ENCODE measurements at regions not wholly inside any gene's neighbourhood (a gene's known extent, or its start where the extent isn't known, plus 50 kb on each side); places are given as distances from the start of the nearest gene placed in this dataset.

DNA sequence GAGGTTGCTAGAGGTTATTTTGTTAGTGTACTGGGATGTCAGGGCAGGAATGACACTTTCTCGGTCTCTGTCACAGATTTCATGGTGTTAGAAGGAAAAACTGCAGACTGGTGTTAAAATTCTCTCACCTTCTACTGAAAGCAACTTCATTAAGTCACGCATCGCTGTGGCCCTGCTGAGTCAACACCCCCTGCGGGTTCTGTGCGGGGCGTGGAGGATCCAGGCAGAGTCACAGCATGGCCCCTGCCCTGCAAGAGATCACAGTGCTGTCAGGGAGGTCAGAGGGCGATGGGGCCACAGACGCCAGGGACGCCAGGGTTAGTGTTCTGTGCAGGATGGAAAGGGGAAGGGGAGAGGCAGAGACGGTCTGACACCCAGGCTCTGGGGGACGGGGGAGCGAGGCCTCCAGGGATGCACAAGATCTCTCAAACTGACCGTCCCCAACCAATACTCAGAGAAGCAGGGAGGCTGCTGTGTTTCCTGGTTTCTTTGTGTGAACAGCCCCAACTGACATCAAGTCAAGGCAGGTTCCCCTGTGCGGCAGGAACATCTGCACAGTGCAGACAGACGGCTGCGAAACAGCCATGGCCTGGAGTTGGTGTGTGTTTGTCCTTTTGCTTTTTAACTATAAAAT, 354.9 kb upstream of the SALL3 start:
- no peak for DNase-seq (ENCODE audit: low read depth in 2 of 2)

DNA sequence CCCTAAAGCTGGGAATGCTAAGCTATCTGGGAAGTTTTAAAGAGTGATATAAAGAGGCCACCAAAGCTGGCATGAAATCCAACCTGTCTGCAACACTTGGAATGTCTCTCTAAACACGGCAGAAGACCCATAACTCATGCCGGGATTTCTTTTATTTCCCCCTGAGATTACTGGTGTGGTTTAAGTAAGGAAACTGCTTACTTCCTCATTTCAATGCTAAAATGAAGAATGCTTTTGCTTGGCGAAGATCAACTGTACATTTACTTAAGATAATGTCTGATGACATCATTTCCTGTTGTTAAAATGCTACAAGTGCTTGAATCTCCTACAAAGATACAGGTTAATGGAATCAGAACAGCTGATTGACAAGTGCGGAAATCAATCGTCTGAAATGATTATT, 353.8 kb upstream of the SALL3 start:
- DNase-seq (ENCODE audit: low read depth in 2 of 2): no peak

DNA sequence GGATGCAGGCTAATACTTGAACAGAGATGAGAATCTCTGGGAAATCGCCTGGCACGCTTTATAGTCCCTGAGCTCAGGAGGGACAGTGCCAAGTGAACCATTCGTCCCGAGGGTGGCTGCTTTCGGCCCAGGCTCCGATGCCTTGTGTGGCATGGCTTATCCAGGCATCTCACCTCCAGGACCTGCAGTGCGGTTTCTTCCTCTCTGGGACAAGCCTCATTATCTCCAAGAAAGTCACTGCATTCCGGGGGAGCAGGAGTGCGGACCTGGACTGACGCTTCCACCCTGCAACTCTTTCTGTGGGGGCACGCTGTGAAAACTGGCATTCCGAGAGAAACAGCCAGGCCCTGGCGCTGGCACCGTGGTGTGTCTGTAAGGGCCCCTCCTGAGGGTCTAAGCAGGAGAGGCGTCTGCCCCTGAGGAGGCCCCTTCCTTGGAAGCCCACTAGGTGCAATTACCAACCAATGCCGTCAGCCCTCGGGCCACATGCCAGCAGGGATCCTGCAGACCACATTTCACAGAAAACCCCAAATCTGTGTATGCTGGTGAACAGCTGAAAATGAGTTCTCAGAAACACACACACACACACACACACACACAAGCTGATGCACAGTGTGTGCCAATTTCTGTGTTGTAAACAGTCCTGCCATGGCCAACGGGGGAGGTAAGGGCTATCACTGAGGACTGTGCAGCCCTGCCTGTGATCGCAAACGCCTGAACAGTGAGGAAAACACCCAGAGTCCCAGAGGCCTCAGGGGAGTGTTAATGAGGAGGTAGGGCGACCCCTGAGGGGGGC, 351.9 kb upstream of the SALL3 start:
- DNase-seq (ENCODE audit: low read depth in 2 of 2): no peak

DNA sequence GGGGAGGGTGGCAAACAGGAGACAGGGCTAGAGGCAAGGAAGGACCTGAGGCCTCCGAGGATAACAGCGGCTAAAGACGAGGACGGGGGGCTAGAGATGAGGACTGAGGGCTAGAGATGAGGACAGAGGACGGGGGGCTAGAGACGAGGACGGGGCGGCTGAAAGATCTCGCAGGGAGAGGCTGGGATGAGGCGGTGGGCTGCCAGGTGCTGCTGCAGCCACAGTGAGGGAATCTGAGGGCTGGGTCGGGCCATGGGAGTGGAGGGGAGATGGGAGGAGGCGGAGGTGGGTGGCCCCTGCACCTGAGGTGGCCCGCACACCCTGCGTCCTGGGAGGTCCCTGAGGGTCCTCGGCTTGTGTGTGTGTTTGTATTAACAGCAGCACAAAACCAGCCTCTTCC, 350.2 kb upstream of the SALL3 start:
- no peak for DNase-seq (ENCODE audit: low read depth in 2 of 2)

GRCh38 chr18:78630356-78630755, 349.3 kb upstream of the SALL3 start:
- no peak for DNase-seq (ENCODE audit: low read depth in 2 of 2)

GRCh38 chr18:78630981-78631510, 348.6 kb upstream of the SALL3 start:
- DNase-seq (ENCODE audit: low read depth in 2 of 2): no peak

- no peak for DNase-seq (ENCODE audit: low read depth in 2 of 2)
Measured at GRCh38 chr18:78632111-78632541, 347.5 kb upstream of the SALL3 start.

DNA sequence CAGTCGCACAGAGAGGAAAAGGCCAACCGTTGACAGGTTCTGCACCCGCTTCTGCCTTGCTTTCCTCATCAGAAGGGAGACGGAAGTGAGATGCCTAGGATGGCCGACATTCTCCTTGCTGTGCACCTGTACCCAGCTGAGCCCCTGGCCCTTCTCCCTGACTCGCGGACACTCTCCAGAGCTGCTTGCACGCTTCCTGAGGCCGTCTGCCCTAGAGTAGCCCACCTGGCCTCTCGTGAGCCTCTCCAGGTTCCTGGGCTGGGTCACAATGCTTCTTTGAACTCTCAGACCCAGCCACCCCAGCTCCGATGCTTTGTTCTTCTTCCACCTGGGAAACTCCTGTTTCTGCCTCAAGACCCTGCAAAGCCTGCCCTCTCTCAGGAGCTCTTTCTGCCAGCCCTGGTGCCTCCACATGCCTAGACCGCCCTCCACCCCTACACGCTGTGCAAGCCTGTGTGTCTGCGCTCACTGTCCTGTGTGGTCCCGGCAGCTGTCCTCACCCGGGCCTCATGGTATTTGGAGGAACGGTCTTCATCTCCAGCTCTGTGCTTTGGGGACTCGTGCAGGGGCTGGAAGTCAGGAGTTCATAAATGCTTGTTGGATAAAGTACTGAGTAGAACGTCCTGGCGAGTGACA, 345.4 kb upstream of the SALL3 start:
- no peak for DNase-seq (ENCODE audit: low read depth in 2 of 2)

GRCh38 chr18:78635093-78635800, 344.4 kb upstream of the SALL3 start:
- DNase-seq (ENCODE audit: low read depth in 2 of 2): no peak

GRCh38 chr18:78636260-78636659, 343.4 kb upstream of the SALL3 start:
- DNase-seq (ENCODE audit: low read depth in 2 of 2): no peak

DNA sequence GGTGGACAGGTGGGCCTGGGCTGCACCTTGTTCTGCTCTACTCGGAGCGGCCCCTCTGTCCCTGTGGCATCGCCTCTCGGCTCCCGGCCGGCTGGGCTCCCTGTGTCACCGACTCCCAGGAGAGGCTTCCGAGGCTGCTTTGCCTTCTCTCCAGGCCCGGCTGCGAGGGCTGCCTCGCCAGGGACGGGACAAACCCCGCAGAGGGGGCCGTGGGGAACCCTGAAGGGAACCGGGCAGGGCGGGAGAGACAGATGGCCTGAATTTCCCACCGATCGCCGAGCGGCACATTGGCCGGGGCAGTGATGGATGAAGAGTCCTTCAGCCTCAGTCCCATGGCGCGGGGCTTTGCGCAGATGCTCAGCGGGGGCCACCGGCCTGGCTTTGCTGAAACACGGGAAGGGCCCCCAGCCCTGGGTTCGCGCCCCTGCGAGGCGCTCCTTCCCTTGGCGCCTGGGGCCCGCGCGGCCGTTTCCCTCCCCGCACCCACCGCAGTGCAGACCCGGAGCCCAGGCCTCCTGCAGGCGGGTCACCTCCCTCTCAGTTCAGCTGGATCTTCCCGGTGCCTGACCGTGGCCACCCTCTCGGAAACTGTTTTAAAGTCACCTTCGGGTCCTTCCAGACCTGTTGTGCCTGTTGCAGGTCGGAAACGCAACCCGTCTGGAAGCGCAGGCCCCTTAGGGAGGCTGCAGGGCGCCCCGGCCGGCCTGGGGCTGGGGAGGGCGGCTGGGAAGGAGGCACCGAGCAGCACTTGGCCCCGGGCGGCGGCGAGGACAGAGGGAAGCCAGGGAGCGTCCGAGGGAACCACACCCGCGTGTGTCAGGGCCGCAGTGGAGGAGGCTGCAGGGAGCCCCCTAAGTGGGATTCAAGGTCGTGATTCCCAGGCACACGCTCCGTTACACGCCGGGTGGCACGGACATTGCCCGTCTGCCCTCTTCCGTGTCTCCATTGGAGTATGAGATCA, 341.9 kb upstream of the SALL3 start:
- DNase-seq (ENCODE audit: low read depth in 2 of 2): no peak

GRCh38 chr18:78639006-78639950, 340.3 kb upstream of the SALL3 start:
- no peak for DNase-seq (ENCODE audit: low read depth in 2 of 2)

DNA sequence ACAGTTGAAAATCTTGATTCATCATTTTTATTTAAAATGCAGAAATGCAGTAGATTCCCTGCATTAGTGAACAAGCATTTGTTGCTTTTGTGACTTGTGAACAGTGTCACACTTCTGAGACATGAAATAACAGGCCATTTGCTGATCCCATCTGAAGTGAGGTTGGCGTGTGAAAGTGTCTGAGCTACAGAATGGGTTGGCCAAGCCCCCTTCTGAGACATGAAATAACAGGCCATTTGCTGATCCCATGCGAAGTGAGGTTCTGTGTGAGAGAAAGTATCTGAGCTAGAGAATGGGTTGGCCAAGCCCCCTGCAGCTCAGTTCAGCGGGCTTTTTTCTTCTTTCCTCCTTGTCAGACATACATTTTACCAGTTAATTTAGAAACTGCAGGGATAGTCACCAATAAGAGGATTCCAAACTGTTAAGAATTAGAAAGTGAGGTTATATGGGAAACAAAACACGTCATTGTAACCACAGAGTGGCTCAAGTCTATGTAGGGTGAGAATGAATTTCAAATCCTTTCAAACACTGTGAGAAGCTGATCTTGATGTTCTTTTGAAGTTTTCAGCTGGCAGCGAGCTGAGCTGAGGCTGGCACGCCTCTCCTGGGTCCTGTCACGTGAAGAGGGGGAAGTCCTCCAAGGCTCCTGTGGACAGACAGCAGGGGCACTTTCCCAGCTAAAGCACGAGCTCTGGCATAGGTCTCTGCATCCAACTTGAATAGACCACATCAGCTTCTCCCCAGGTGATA, 339.2 kb upstream of the SALL3 start:
- DNase-seq (ENCODE audit: low read depth in 2 of 2): no peak

DNA sequence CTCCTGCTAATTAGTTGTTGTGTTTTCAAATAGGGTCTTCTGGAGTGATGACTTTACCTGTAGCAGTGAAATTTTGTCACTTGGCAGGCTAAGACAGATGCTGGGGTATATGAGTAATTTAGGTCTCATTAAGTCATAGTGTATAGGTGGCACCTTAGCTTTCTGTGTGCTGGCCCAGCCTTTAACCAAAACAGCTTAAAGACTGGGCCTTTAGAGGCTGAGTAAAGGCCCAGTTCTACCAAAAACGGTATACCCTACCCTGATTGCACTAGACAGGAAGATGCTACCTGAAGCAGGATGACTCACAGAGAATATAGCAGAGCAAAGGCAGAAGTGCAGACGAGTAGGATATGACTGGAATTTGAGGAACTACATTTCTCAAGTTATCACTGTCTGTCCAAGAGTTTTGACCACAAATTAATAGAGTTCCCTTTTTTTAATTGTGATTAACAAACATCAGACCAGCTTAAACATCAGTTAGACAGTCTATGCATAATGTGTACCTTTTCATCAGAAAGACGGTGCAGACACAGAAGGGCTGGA, 337.9 kb upstream of the SALL3 start:
- DNase-seq (ENCODE audit: low read depth in 2 of 2): no peak

- DNase-seq (ENCODE audit: low read depth in 2 of 2): no peak
Measured at GRCh38 chr18:78642296-78642951, 337.2 kb upstream of the SALL3 start.

- no peak for DNase-seq (ENCODE audit: low read depth in 2 of 2)
Measured at GRCh38 chr18:78643004-78643403, 336.6 kb upstream of the SALL3 start.

DNA sequence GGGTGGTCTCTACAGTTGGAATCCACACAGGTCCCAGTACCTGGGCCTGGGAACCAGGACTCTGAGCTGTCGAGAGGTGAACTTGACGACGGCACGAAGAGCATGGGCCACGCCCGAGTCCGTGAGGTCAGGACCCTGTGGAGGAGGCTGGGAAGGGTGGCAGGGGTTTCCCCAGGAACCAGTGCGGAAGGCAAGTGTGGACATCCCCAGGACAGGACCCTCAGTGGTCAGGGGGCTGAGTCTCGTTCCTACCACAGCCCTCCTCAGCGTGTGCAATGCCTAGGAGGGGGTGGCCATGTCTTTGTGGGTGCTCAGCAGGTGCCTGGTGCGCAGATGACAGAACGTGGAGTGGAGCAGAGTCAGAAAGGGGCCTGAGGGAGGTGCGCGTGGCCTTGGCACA, 335.6 kb upstream of the SALL3 start:
- no peak for DNase-seq (ENCODE audit: low read depth in 2 of 2)

- no peak for DNase-seq (ENCODE audit: low read depth in 2 of 2)
Measured at GRCh38 chr18:78645216-78645615, 334.4 kb upstream of the SALL3 start.
